TTC549 (cell line): ENCODE measurements at regions not wholly inside any gene's neighbourhood (a gene's known extent, or its start where the extent isn't known, plus 50 kb on each side); places are given as distances from the start of the nearest gene placed in this dataset.
A peak's percentile ranks its signal among the peaks of the same experiment; 100 is the strongest.

Experiments used
- FAIRE-seq: peaks from 2 replicates; lab custom pipeline; 2012; peaks lifted over from hg19 to GRCh38; lab: Jason Lieb, UNC

DNA sequence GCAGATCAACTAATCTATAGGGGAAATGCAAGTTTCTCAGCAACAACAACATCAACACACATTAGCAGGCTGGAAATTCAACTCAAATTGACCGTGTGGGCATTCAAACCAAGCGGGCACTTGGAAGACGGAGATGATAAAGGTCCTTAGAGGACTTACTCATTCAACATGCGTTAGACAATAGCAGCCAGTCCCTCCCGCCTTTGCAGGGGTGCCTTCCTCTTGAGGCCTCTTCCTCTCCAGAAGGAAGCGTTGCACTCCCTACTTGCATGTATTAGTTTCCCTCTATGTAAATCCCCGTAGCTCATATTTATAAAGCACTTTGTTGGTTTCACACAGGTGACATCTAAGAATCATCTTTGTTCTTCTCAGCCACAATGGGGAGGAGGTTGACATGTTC lies 300.8 kb upstream of the STXBP5 start:
- FAIRE-seq, result no peak

DNA sequence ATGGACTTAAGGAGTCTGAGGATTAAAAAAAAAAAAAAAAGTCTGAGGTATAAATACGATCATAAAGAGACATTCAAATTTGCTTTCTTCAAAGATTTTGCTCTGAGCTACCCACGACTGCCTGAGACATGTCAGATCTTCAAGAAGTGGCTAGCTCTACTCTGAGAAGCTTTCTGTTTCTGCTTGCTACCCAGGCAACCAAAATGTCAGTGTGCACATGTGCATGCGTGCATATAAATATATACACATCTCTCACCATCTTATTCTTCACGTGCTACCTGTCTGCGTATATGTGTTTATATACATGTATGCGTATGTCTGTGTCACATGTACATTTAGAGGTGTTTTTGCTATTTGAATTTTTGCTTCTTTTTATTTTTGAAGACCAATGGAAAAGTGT lies 299.6 kb upstream of the STXBP5 start:
- FAIRE-seq, result no peak

DNA sequence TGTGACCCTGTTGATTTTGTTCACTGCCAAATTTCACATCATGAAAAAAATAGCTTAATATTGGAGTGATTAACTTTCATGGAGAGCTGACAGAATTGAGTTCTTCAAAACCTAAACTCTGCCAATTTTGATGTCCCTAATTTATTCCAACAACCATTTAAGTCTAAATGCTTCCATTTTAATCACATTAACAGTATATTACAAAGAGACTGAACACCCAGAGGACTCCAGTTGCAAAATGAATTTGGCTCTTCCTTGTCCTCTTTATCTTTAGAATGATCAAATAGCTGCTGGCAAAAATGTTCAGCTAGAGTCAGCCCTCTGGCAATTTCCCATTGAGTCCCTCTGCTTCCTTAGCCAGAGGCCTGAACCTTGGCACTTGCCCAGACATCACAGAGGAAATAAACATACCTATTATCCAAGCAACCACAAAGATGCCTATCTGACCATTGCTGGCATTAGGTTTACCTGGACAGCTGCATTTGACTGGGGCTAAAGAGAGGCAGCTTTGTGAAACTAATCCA lies 299.0 kb upstream of the STXBP5 start:
- no peak for FAIRE-seq

DNA sequence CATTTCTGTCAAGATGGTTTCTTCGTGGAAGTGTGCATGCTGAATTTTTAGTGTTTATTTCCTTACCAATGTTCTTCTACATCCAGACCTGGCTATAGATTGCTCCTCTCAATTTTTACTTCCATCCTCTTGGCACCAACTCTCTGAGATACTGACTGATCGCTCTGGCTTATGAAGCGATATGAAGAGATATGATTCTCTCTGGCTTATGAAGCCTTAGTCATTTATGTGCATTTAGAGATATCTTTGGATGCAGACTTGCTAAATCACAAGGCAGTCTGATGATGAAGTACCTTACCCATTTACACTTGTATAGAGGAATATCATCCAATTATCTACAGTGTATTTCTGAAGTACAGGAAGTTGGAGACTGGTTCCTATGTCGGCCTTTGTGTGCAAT lies 295.4 kb upstream of the STXBP5 start:
- FAIRE-seq, result no peak

DNA sequence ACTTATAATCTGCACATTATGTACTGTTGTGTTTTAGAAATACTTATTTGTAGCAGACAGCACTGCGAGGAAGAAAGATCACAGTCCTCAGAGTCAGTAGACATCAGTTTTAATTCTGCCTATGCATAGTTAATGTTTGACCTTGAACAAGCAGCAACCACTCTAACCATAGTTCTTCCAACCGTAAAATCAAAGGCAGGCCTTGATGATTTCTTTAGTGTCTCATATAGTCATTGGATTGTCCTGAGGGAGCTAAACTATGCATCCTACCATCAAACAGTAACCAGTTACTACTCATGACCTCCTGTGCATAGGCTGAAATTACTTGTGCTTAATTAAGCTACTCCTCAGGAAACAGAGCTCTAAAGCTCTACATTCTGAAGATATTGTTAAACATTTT lies 294.8 kb upstream of the STXBP5 start:
- FAIRE-seq, result no peak

DNA sequence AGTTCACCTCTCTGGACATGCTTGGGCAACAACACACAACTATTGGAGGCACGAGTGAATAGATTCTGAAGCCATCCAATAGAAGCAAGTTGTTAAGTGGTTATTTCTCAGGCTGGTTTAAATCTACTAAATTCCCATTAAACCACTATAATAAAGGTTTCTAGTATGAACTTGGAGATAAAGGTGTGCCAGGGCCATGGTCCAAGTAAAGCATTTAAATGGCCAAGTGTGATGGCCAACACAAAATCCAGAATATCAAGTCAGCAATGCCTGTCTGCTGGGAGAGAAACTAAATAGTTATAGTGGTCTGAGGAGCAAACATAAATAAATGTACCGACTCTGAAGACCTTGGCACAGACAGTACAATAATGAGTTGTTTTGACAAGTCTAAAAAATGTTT lies 294.3 kb upstream of the STXBP5 start:
- no peak for FAIRE-seq

DNA sequence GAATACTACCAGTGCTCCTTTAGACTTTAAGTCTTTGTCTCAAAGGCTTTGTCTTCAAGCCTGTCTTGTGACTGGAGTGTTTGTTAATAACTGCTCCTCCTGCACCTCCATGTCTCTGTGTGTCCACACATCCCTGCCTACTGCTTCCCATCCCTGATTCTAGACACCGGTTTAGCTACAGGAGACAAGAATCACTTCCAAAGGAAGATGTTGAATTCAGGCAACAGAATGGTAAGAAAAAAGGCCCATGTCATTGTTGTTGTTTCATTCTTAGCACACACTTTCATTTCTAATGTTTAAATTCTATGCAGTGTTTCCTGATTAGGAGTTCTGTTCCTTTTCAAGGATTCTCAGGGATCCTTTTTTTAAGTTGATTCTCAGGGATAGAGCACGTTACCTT lies 293.6 kb upstream of the STXBP5 start:
- FAIRE-seq, result no peak

DNA sequence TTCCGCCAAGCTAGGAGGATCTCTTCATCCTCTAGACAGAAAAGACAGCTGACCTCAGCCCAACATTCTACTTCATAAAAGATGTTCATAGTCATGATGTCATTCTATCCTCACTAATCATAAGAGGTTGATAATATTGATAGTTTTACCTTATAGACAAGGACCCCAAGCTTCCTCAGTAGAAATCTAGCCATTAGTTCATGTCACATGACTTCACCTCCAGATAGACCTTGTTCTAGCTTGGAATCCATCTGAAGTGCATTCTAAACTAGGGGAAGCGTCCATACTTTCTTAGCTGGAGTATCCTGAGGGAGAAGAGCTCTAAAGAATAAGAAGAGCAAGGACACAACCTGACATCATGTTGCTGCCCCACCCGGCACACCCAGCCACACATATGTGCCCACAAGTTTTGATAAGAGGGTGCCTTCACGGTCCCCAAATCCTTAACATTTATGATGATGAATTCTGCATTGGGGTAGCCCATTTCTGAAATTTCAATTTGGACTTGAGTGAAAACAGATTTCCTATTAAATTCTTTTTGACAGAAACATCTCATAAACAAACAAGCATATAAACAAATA lies 292.5 kb upstream of the STXBP5 start:
- FAIRE-seq, result no peak

DNA sequence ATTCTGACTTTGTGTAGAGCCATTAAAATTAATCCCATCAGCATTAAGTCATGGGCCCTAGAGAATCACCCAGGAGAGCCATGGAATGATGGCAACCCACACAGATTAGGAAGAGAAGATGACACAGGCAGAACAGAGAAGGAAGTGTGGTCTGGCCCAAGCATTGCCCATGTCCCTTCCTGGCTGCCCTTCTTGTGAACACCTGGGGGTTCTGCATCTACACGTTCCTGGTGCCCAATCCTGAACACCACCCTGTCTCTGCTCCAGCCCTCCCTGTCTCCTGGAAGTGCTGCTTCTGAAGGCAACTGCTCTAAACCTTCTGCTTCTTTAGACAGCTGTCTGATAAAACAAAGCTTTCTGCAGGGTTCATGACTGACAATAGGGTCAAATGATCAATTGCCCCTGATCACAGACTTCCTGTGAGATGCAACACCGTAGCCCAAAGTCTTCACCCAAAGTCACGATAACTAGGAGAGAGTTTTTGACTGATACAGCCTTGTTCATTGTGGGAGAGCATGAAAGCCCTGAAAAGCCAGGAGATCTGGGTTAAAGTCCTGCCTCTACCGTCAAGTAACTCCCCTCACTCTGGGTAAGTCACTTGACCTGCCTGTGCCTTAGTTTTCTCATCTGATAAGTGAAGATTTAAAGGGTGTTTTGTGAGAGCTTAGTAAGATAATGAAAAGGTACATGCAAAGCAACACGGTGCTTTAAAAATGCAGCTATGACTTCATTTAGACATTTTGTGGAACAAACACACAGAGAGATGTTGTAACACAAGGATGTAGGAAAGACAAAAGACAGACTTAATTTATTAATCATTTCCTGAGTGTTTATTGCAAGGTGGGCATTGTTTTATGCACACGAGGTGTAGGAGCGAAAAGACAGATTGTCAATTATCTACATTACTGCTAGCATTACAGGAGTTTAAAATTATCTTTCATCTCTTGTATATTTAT lies 291.2 kb upstream of the STXBP5 start:
- FAIRE-seq, result peak; percentile 26

DNA sequence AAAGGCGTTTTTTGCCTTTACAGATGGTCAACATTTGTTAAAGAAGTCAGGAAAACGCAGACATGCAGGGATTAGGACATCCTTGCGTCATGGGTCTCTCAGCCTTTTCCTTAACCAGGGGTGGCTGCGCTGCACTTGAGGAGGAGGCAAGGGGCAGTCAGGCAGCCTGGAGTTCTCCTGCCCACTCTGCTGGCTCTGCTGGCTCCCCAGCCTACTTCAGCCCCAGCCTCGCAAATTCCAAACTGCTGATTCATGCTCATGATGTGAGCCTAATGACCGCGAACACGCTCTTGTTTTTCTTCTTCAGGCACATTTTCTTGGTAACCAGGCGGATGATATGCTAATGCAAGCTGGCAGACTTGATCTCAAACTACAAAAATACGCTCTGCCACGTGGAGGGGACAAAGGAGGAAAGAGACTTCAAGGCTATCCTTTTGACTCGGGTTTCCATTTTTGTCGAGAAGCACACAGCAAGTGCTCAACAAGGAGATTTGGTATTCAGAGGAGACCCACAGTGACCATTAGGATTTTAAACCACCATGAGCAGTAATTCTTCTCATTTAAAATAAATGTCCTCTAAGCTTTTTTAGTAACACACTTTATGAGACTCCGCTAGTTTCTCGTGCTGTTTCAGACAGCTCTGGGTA lies 290.3 kb upstream of the STXBP5 start:
- peak; percentile 95 for FAIRE-seq

DNA sequence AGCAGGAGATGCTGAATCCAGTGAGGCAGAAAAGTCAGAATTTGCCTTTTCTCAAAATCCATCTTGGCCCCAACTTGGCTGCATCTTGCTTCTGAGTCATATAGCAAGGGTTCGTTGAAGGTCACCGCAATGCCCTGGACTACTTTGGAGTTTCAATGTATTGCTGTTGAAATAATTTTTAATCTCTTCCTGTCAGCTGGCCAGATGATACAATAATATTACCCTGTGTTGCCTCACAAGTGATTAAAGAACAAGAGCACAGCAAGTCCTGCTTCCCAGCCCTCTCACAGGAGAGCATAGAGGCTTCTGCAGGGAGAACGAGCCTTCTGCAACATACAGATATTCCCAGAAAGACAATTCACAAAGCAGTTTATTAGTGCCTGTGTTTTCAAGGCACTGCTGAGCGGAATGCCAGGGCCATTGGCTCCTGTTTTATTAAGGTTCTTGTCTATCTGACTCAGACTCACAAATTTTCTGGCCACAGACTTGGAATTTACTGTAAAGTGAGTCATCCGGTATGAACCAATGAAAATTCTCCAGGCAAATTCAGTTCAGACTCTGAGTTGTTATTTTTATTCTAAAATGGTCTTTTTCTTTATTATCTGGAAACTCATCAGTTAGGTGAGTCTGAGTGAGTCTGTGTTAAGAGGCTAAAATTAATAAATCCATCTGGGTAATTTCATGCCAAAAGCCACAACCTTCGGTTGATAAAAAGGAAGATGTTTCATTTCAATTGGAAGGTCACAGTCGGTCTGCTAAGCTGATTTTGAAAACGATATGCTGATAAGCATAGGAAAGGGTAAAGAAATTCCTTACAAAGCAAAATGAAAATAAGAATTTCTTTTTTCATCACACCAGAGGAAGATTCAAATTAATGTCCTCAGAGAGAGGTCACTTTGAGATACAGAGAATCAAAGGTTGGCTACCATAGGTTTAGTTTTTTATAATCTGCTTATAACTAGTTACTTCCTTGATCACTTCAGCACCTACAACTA lies 289.4 kb upstream of the STXBP5 start:
- FAIRE-seq, result peak; percentile 95

DNA sequence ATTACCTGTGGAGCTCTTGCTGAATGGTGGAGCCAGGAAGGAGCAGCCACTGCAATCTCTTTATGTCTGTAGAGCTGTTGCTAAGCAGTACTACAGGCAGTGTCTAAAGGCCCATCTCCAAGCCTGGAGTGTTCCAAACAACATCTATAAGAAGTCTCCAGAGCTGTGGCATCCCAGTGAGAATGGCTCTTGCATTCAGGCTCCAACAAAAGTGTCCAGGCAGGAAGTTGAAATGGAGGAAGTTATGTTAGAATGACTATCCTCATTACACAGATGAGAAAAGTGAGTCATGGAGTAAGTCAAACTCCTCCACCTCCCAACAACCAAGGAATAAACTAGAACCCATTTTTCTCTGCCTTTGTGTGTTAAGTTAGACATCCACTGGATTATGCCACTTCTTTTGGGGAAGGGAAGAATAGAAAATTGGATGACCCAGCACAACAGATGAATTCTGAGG lies 288.5 kb upstream of the STXBP5 start:
- no peak for FAIRE-seq

DNA sequence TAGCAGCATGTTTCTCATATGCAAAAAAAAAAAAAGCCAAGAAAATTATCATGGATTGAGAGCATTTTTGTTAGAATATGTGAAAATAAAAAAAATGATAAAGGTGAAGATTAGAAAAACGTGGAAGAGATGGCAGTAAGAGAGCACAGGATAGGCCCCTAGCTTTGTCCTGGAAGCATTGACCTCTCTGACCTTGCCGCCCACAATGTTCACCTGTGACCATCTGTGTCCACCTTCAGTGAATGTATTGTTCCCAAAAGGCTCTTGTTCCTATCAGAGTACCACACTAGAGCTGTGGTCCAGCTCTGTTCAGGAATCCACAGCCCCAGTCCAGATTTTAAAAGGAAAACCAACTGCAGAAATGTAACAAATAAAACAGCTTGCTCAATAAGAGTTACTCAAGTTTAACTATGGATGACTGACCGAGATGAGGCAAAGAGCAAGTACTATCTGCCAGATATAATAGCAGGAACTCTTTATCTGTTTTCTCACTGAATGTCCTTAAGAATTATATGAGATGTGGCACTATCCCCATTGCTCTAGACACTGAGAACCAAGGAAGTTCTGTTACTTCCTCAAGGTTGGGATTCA lies 287.7 kb upstream of the STXBP5 start:
- FAIRE-seq, result no peak

DNA sequence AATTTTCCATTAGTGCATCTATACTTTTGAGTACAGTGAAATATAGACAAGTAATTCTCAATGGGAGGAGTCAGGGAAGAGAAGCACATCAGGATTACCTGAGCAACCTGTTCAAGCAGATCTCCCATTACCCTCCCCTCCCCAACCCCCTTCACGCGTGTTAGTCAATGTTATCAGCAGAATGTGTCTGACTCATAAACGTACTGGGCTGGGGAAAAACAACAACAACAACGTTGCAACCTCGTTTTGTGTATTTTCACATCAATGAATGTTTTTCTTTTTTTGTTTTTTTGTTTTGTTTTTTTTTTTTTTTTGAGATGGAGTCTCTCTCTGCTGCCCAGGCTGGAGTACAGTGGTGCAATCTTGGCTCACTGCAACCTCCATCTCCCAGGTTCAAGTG lies 287.0 kb upstream of the STXBP5 start:
- no peak for FAIRE-seq

DNA sequence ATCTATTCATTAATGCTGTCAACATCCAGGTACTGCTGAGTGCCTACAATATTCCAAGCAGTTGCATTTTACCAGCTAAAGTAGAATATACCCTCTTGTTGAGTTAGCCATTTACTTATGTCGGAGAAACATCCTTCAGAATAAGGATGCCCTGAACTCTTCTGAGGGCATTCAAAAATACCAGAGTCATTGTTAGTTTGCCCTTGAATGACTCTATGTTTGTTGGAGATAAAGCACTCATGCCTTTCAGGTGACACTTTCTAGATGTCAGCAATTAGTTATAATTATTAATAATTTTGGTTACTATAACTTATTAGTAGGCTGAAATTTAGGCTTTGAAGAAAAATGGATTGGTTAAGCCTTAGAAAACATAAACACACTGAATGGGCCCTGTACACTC lies 286.2 kb upstream of the STXBP5 start:
- FAIRE-seq, result no peak

DNA sequence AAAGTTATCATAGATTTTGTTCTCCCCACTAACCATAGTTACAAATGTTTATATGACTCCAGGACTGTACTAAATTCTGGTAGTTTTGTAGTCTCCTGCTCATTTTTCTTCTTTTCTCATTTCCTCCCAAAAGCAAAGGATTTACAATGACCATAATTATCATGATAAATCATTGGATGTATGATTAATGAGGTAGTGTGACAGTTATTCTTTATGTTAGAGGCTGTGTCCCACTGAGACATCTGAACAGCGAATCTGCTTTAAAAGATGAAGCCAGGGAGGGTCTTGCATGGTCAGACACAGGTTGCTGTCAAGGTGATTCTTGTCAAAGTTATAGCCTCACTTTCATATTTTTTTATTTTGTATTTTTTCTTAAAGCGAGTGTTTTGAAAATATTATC lies 285.2 kb upstream of the STXBP5 start:
- no peak for FAIRE-seq

DNA sequence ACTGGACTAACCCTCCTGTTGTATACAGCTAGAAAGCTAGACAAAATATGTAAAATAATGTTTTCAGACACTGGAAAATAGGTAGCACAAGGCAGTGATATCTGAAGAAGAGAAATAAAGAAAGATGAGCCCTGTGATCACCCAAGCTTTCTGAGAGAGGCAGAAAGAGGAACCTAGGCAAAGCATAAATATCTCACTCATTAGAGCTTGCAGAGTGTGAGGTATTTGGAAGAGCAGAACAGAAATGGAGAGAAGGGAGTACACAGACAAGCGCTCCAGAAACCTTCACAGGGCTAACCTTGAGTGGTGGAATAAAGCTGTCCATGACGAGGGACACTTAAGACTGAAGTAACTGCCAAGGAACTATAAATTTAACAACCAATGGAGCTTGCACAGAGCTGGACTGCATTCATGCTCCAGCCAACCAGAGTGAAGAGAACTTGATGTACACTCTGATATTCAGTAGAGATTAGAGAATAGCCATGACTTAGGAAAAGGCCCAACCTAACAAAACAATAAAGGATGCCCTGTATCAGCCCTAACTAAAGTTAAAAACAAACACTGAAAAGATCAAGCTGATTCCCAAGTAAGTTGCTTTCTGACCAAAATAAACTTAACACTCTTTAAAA lies 280.9 kb upstream of the STXBP5 start:
- FAIRE-seq, result no peak

DNA sequence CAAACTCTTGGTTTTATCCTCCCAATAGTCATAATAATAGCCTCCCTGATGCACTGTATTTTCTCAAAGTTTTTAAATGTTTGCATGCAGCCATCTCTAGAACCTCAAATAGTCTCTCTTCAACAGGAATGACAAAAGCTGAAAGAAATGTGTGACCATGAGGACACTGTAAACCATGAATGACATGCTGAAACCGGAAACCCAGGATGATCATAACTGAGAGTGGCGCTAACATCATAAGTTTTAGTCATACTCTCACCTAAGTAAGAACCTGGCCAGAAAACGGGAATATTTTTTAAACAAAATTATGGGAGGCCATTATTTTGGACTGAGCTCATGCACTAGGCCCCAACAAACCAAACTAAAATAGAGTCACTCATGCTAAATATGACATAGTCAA lies 278.4 kb upstream of the STXBP5 start:
- FAIRE-seq, result no peak

DNA sequence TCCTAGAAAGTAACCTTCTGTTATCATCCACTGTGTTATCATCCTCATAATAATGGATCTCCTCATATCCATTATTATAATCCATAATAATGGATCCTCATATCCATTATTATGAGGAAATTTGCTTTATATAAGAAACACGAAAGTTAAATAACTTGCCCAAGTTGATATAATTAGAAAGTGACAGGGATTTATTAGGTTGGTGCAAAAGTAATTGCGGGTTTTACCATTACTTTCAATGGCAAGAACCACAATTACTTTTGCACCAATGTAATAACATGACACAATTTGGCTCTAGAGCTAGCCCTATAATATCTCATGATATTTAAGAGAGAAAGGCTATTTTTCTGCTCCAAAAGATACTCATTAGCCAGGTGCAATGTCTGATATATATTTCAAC lies 275.7 kb upstream of the STXBP5 start:
- FAIRE-seq, result no peak

DNA sequence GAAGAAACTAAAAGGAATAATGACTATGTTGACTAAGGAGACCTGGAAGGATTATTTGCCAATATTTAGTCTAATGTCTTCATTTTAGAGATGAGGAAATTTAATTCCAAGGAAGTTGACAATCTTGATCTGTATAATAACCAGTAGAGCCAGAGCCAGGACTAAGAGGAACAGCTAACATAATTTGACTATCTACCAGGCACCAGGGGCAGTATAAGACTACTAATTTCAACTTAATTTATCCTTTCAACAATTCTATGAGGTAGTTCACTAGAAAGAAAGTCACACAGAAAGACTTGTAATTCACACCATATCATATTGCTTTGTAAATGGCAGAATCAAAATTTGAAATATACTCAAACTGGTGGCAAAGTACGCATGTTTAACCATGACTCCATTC lies 273.0 kb upstream of the STXBP5 start:
- FAIRE-seq, result no peak

DNA sequence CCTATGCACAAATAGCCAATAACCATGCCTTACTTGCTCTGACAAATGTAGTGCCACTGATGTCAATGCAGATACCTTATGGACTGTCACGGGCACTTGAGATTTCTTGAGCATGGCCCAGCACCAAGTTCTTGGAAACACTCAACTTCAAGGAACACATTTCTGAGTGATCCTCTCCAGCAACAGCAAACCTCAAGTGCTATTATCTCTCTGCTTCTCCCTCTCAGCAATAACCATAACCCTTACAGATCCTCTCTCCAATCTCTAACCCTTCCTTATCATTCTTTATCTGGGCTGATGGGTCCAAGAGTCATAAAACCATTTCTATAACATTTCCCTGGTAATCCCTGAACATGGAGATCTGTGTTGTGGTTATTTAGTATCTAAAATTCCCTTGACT lies 266.9 kb upstream of the STXBP5 start:
- FAIRE-seq, result no peak
